Ovary (tissue), 3 donors: ENCODE measurements at regions not wholly inside any gene's neighbourhood (a gene's known extent, or its start where the extent isn't known, plus 50 kb on each side); places are given as distances from the start of the nearest gene placed in this dataset.

Experiments
- CTCF ChIP-seq, 3 donors: fragments of 450-650 bp in 2 of 3; fragments of 200-600 bp in 1 of 3; IDR thresholded peaks; one replicate each; pipeline versions ENCODE4 v1.5.1 to v1.8.0; 2016 to 2022; ENCODE audit warnings: antibody characterized with exemption in 3 of 3, mild to moderate bottlenecking in 1 of 3
- EP300 ChIP-seq: sonication (generic); formaldehyde crosslinking; IDR thresholded peaks from one replicate; pipeline ENCODE4 v1.6.1; 2017; ENCODE audit warnings: antibody characterized with exemption
- POLR2A ChIP-seq: fragments of 450-650 bp; IDR thresholded peaks from one replicate; pipeline ENCODE4 v1.6.1; 2017; ENCODE audit warnings: antibody characterized with exemption, mild to moderate bottlenecking, moderate library complexity
- donor health status: DM: no; HTN: no; CAD: no.

GRCh38 chr1:184900507-184900906 is 73.8 kb downstream of the NIBAN1 start:
- TF ChIP-seq CTCF (IDR thresholded peaks at IDR 0.05), result no peak
- no peak for TF ChIP-seq EP300
- TF ChIP-seq POLR2A, result no peak
